Stimulated activated memory B cell treated with anti-CD40 and anti-IgM and Interleukin-4, amounts not matched to agents 10 μg/mL and 1 μg/mL and 100 μg/mL, for 72 hours (primary cell): ENCODE measurements at regions not wholly inside any gene's neighbourhood (a gene's known extent, or its start where the extent isn't known, plus 50 kb on each side); places are given as distances from the start of the nearest gene placed in this dataset.
A peak's percentile ranks its signal among the peaks of the same experiment; 100 is the strongest.

ENCODE experiments used
- ATAC-seq: fragments of 150-1000 bp; cut with Tn5 transposase; 2 replicates; pipeline ENCODE4 v1.10.0; 2021
- H3K27ac Mint-ChIP-seq: one replicate; pipeline ENCODE4 v1.8.0; 2022; ENCODE audit warnings: mild to moderate bottlenecking, mixed read lengths
- H3K27me3 Mint-ChIP-seq: one replicate; pipeline ENCODE4 v1.8.0; 2022; ENCODE audit warnings: mixed read lengths
- H3K36me3 Mint-ChIP-seq: one replicate; pipeline ENCODE4 v1.8.0; 2022; ENCODE audit warnings: mixed read lengths
- H3K4me1 Mint-ChIP-seq: one replicate; pipeline ENCODE4 v1.8.0; 2022; ENCODE audit warnings: mixed read lengths
- H3K4me3 Mint-ChIP-seq: one replicate; pipeline ENCODE4 v1.8.0; 2022; ENCODE audit warnings: mild to moderate bottlenecking, moderate library complexity, mixed read lengths
- H3K9me3 Mint-ChIP-seq: one replicate; pipeline ENCODE4 v1.8.0; 2022; ENCODE audit warnings: mixed read lengths

GRCh38 chr13:38543561-38543960 lies 143.3 kb upstream of the FREM2 start:
- no peaks in the 10 kb centered on the region for H3K27me3 Mint-ChIP-seq
- no peak for ATAC-seq
- no peak overlapping the region for H3K4me3 Mint-ChIP-seq
- no peak overlapping the region for H3K27ac Mint-ChIP-seq
- H3K36me3 Mint-ChIP-seq: no peaks in the 10 kb centered on the region
- peaks cover 4% of the 10 kb centered on the region for H3K9me3 Mint-ChIP-seq
- no peaks in the 10 kb centered on the region for H3K4me1 Mint-ChIP-seq

GRCh38 chr13:38563739-38564138 lies 123.1 kb upstream of the FREM2 start:
- no peaks in the 10 kb centered on the region for H3K9me3 Mint-ChIP-seq
- no peak overlapping the region for H3K27ac Mint-ChIP-seq
- no peaks in the 10 kb centered on the region for H3K27me3 Mint-ChIP-seq
- no peaks in the 10 kb centered on the region for H3K36me3 Mint-ChIP-seq
- no peak for ATAC-seq
- no peaks in the 10 kb centered on the region for H3K4me1 Mint-ChIP-seq
- no peak overlapping the region for H3K4me3 Mint-ChIP-seq

- Mint-ChIP-seq H3K27me3 (no peaks in the 10 kb centered on the region), H3K9me3 (no peaks in the 10 kb centered on the region), H3K4me1 (no peaks in the 10 kb centered on the region), H3K27ac (no peak overlapping the region), H3K4me3 (no peak overlapping the region), H3K36me3 (no peaks in the 10 kb centered on the region)
- ATAC-seq: no peak
These were observed 122.4 kb upstream of the FREM2 start for GRCh38 chr13:38564256-38565150.

GRCh38 chr13:38566023-38566422 lies 120.9 kb upstream of the FREM2 start:
- Mint-ChIP-seq H3K27ac (no peak overlapping the region), H3K27me3 (no peaks in the 10 kb centered on the region), H3K4me3 (no peak overlapping the region), H3K36me3 (no peaks in the 10 kb centered on the region), H3K4me1 (no peaks in the 10 kb centered on the region), H3K9me3 (no peaks in the 10 kb centered on the region)
- ATAC-seq: no peak

- no peaks in the 10 kb centered on the region for H3K36me3 Mint-ChIP-seq
- H3K27ac Mint-ChIP-seq: no peak overlapping the region
- no peak overlapping the region for H3K4me3 Mint-ChIP-seq
- peaks cover 1% of the 10 kb centered on the region for H3K9me3 Mint-ChIP-seq
- no peaks in the 10 kb centered on the region for H3K27me3 Mint-ChIP-seq
- H3K4me1 Mint-ChIP-seq: no peaks in the 10 kb centered on the region
- no peak for ATAC-seq
These were observed 120.4 kb upstream of the FREM2 start for GRCh38 chr13:38566519-38566918.

- no peaks in the 10 kb centered on the region for H3K4me1 Mint-ChIP-seq
- no peak overlapping the region for H3K27ac Mint-ChIP-seq
- H3K4me3 Mint-ChIP-seq: no peak overlapping the region
- ATAC-seq: no peak
- H3K9me3 Mint-ChIP-seq: peaks cover 2% of the 10 kb centered on the region
- H3K27me3 Mint-ChIP-seq: no peaks in the 10 kb centered on the region
- no peaks in the 10 kb centered on the region for H3K36me3 Mint-ChIP-seq
These were observed 116.2 kb upstream of the FREM2 start for GRCh38 chr13:38570706-38571105.

- no peak overlapping the region for H3K27ac Mint-ChIP-seq
- no peak overlapping the region for H3K4me3 Mint-ChIP-seq
- ATAC-seq: no peak
- H3K36me3 Mint-ChIP-seq: no peaks in the 10 kb centered on the region
- peaks cover 2% of the 10 kb centered on the region for H3K9me3 Mint-ChIP-seq
- H3K4me1 Mint-ChIP-seq: peaks cover 4% of the 10 kb centered on the region
- H3K27me3 Mint-ChIP-seq: no peaks in the 10 kb centered on the region
These were observed 111.5 kb upstream of the FREM2 start for GRCh38 chr13:38575427-38575826.

GRCh38 chr13:38577048-38577447 lies 109.8 kb upstream of the FREM2 start:
- Mint-ChIP-seq H3K9me3 (no peaks in the 10 kb centered on the region), H3K4me3 (no peak overlapping the region), H3K4me1 (peaks cover 4% of the 10 kb centered on the region), H3K27ac (no peak overlapping the region), H3K36me3 (no peaks in the 10 kb centered on the region), H3K27me3 (no peaks in the 10 kb centered on the region)
- no peak for ATAC-seq

- no peaks in the 10 kb centered on the region for H3K4me1 Mint-ChIP-seq
- ATAC-seq: no peak
- H3K27me3 Mint-ChIP-seq: no peaks in the 10 kb centered on the region
- H3K27ac Mint-ChIP-seq: no peak overlapping the region
- no peaks in the 10 kb centered on the region for H3K9me3 Mint-ChIP-seq
- no peaks in the 10 kb centered on the region for H3K36me3 Mint-ChIP-seq
- H3K4me3 Mint-ChIP-seq: no peak overlapping the region
These were observed 104.7 kb upstream of the FREM2 start for GRCh38 chr13:38582133-38582532.

- Mint-ChIP-seq H3K36me3 (no peaks in the 10 kb centered on the region), H3K4me3 (no peak overlapping the region), H3K9me3 (no peaks in the 10 kb centered on the region), H3K27me3 (peaks cover 11% of the 10 kb centered on the region), H3K4me1 (no peaks in the 10 kb centered on the region), H3K27ac (no peak overlapping the region)
- no peak for ATAC-seq
These were observed 96.6 kb upstream of the FREM2 start for GRCh38 chr13:38590230-38590629.

GRCh38 chr13:38590796-38591507 lies 95.9 kb upstream of the FREM2 start:
- ATAC-seq: no peak
- Mint-ChIP-seq H3K4me1 (no peaks in the 10 kb centered on the region), H3K27me3 (peaks cover 13% of the 10 kb centered on the region), H3K27ac (no peak overlapping the region), H3K36me3 (no peaks in the 10 kb centered on the region), H3K9me3 (no peaks in the 10 kb centered on the region), H3K4me3 (no peak overlapping the region)

GRCh38 chr13:38602266-38602665 lies 84.6 kb upstream of the FREM2 start:
- no peaks in the 10 kb centered on the region for H3K36me3 Mint-ChIP-seq
- H3K4me3 Mint-ChIP-seq: no peak overlapping the region
- H3K27me3 Mint-ChIP-seq: no peaks in the 10 kb centered on the region
- no peak for ATAC-seq
- peaks cover 7% of the 10 kb centered on the region for H3K9me3 Mint-ChIP-seq
- no peaks in the 10 kb centered on the region for H3K4me1 Mint-ChIP-seq
- no peak overlapping the region for H3K27ac Mint-ChIP-seq

- no peaks in the 10 kb centered on the region for H3K4me1 Mint-ChIP-seq
- H3K9me3 Mint-ChIP-seq: peaks cover 4% of the 10 kb centered on the region
- no peak overlapping the region for H3K27ac Mint-ChIP-seq
- no peaks in the 10 kb centered on the region for H3K27me3 Mint-ChIP-seq
- peak; percentile 36 for ATAC-seq
- no peaks in the 10 kb centered on the region for H3K36me3 Mint-ChIP-seq
- no peak overlapping the region for H3K4me3 Mint-ChIP-seq
These were observed 80.0 kb upstream of the FREM2 start for GRCh38 chr13:38606699-38607535.

GRCh38 chr13:38617936-38618335 lies 68.9 kb upstream of the FREM2 start:
- Mint-ChIP-seq H3K9me3 (no peaks in the 10 kb centered on the region), H3K4me1 (no peaks in the 10 kb centered on the region), H3K4me3 (no peak overlapping the region), H3K27me3 (no peaks in the 10 kb centered on the region), H3K36me3 (no peaks in the 10 kb centered on the region), H3K27ac (no peak overlapping the region)
- ATAC-seq: no peak

- no peaks in the 10 kb centered on the region for H3K4me1 Mint-ChIP-seq
These were observed 68.5 kb upstream of the FREM2 start for GRCh38 chr13:38618336-38618735.

More at GRCh38 chr13:38618336-38618735, 68.5 kb upstream of the FREM2 start:
- no peaks in the 10 kb centered on the region for H3K27me3 Mint-ChIP-seq
- ATAC-seq: no peak
- H3K4me3 Mint-ChIP-seq: no peak overlapping the region
- no peaks in the 10 kb centered on the region for H3K36me3 Mint-ChIP-seq
- no peaks in the 10 kb centered on the region for H3K9me3 Mint-ChIP-seq
- no peak overlapping the region for H3K27ac Mint-ChIP-seq
